Upper lobe of right lung (tissue), 1 donor: ENCODE measurements at regions not wholly inside any gene's neighbourhood (a gene's known extent, or its start where the extent isn't known, plus 50 kb on each side); places are given as distances from the start of the nearest gene placed in this dataset.

Experiments used
- ATAC-seq: fragments of 200-7000 bp; cut with Tn5 transposase; one replicate; pipeline ENCODE4 v1.9.1; 2020; ENCODE audit warnings: mild to moderate bottlenecking, moderate library complexity
- DNase-seq: peaks from one replicate; pipeline ENCODE4 v3.0.0-alpha.2; 2020
- H3K27ac ChIP-seq: fragments of 200-600 bp; one replicate; pipeline ENCODE4 v1.8.0; 2022
- H3K27me3 ChIP-seq: fragments of 200-600 bp; one replicate; pipeline ENCODE4 v1.8.0; 2022; ENCODE audit warnings: mild to moderate bottlenecking
- H3K36me3 ChIP-seq: fragments of 200-600 bp; one replicate; pipeline ENCODE4 v1.8.0; 2022
- H3K4me1 ChIP-seq: fragments of 200-600 bp; one replicate; pipeline ENCODE4 v1.8.0; 2022
- H3K4me3 ChIP-seq: fragments of 200-600 bp; one replicate; pipeline ENCODE4 v1.8.0; 2022; ENCODE audit warnings: mild to moderate bottlenecking
- H3K9me3 ChIP-seq: fragments of 200-600 bp; one replicate; pipeline ENCODE4 v1.8.0; 2022
- intact Hi-C: fragments of 100-400 bp; cut with DNase I; formaldehyde crosslinking; loops from one replicate; pipeline ENCODE4 v1.11.0; 2022
- TF ChIP-seq, protein P1 (sequence below): fragments of 200-600 bp; IDR thresholded peaks from one replicate; pipeline ENCODE4 v1.8.0; 2022; ENCODE audit warnings: antibody characterized with exemption
- donor health status: DM: no; HTN: yes; CAD: no; lungs with severe emphysema.

DNA sequence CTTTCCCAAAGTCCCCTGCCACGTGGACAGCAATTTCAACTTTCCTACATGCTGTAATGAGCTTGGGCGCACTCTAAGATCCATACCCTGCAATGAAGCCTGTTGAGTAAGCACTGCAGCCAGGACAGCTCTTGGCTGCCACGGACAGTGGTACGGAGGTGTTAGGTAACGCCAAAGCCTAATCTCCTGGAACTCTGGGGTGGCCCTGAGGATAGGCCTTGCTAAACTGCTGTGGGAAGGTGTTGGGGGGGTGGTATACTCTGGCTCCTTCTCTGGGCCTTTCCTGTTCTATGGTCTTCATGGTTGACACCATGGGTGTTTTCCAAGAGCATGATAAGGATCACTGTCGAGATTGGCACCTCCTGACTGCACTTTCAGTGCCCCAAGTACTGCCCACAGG lies 66.4 kb upstream of the PITX1 start:
- no peak overlapping the region for H3K4me3 ChIP-seq
- no peak for ATAC-seq
- peaks cover 7% of the 10 kb centered on the region for H3K27me3 ChIP-seq
- no peak for DNase-seq
- intact Hi-C loops = no loop called here
- H3K27ac ChIP-seq = no peak overlapping the region
- TF ChIP-seq, protein P1, sequence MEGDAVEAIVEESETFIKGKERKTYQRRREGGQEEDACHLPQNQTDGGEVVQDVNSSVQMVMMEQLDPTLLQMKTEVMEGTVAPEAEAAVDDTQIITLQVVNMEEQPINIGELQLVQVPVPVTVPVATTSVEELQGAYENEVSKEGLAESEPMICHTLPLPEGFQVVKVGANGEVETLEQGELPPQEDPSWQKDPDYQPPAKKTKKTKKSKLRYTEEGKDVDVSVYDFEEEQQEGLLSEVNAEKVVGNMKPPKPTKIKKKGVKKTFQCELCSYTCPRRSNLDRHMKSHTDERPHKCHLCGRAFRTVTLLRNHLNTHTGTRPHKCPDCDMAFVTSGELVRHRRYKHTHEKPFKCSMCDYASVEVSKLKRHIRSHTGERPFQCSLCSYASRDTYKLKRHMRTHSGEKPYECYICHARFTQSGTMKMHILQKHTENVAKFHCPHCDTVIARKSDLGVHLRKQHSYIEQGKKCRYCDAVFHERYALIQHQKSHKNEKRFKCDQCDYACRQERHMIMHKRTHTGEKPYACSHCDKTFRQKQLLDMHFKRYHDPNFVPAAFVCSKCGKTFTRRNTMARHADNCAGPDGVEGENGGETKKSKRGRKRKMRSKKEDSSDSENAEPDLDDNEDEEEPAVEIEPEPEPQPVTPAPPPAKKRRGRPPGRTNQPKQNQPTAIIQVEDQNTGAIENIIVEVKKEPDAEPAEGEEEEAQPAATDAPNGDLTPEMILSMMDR = no peak
- no peaks in the 10 kb centered on the region for H3K36me3 ChIP-seq
- H3K9me3 ChIP-seq = no peaks in the 10 kb centered on the region
- no peaks in the 10 kb centered on the region for H3K4me1 ChIP-seq

DNA sequence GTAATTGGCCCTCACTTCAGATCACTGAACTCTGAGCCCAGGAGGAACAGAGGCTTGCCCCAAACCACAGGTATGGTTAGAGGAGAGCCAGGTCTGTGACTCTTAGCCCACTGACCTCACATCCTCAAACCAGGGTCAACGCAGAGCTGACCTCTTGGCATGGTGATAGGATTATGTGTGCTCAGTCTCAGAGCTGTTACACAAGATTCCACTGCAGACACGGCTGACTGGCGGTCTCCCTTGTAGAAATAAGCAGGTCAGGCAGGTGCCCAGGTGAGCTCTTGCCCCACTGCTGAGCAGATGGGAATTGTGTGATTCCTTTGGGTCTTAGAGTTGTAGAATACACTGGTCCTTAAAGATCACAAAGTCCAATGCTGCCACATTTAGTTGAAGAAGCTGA lies 66.0 kb upstream of the PITX1 start:
- intact Hi-C loops = no loop called here

DNA sequence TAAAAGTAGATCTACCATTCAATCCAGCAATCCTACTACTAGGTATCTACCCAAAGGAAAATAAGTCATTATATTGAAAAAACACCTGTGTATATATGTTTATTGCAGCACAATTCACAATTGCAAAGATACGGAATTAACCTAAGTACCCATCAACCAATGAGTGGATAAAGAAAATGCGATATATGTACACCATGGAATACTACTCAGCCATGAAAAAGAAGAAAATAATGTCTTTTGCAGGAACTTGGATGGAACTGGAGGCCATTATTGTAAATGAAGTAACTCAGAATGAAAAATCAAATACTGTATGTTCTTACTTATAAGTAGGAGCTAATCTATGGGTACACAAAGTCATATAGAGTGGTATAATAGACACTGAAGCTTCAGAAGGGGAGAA lies 63.4 kb upstream of the PITX1 start:
- H3K27me3 ChIP-seq = peaks cover 11% of the 10 kb centered on the region
- no peak overlapping the region for H3K27ac ChIP-seq
- TF ChIP-seq, protein P1 = no peak
- no peak for ATAC-seq
- no peak for DNase-seq
- no peaks in the 10 kb centered on the region for H3K4me1 ChIP-seq
- no peaks in the 10 kb centered on the region for H3K9me3 ChIP-seq
- no peaks in the 10 kb centered on the region for H3K36me3 ChIP-seq
- intact Hi-C loops = no loop called here
- H3K4me3 ChIP-seq = no peak overlapping the region

More for the DNA sequence above, 66.0 kb upstream of the PITX1 start:
- TF ChIP-seq, protein P1 = no peak
- Histone ChIP-seq H3K36me3 (no peaks in the 10 kb centered on the region), H3K4me3 (no peak overlapping the region), H3K9me3 (no peaks in the 10 kb centered on the region), H3K27ac (no peak overlapping the region), H3K27me3 (peaks cover 11% of the 10 kb centered on the region), H3K4me1 (no peaks in the 10 kb centered on the region)
- DNase-seq (peak; percentile 20), ATAC-seq (no peak)

DNA sequence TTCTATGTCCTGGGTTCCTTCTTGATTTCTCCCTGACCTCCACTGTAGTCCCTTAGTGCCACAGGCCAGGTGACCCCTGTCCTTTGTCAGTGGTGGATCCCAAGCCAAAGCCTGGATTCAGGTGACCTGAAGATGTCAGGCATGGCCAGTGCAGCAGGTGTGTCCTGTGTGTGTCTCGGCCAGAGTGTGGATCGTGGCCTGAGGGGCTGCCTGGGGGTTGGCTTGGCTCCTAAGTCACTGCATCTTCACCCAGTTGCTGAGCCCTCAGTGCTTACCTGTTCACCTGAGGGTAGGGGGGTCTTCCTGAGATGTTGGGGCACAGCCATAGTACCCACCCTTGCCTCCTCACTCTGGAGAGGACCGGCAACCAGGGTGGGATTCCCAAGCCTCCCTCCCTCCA lies 61.8 kb upstream of the PITX1 start:
- DNase-seq (no peak), ATAC-seq (no peak)
- H3K4me3 ChIP-seq = no peak overlapping the region
- no peaks in the 10 kb centered on the region for H3K36me3 ChIP-seq
- TF ChIP-seq, protein P1 = no peak
- no peaks in the 10 kb centered on the region for H3K4me1 ChIP-seq
- H3K27me3 ChIP-seq = peaks cover 11% of the 10 kb centered on the region
- no peak overlapping the region for H3K27ac ChIP-seq
- intact Hi-C loops = no loop called here
- no peaks in the 10 kb centered on the region for H3K9me3 ChIP-seq

DNA sequence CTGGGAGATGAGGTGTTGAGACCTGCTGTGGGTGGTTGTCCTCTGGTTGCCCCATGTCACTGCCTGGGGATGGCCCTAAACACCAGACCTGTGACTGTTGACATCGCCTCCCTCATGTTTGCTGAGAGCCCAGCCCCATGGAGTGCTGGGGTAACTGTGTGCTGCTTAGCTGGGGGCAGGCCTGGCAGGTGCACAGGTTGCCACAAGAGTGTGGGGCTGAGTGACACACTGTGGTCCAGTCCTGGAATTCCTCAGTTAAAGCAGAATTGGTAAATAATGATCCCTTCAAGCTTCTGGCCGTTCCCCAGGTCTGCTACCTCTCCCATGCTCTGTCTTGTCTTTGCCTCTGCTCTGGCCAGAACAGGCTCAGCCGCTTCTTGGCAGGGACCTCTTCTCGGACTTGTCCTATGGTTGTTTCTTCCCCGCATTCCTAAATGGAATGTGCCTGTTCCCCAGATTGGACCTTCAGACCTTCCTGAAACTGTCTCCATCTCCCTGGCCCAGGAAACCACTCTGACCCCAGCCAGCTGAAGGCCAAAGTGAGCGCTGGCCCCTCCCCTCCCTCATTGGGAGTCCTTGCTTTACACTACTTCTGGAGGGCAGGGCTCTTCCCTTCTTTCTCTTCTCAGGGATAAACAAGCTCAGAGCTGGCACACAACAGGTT lies 61.2 kb upstream of the PITX1 start:
- ATAC-seq (no peak), DNase-seq (no peak)
- Histone ChIP-seq H3K27me3 (peaks cover 11% of the 10 kb centered on the region), H3K27ac (no peak overlapping the region), H3K4me3 (no peak overlapping the region), H3K36me3 (no peaks in the 10 kb centered on the region), H3K4me1 (no peaks in the 10 kb centered on the region), H3K9me3 (no peaks in the 10 kb centered on the region)
- TF ChIP-seq, protein P1 = no peak
- intact Hi-C loops = no loop called here
